A549 (cell line): ENCODE measurements at regions not wholly inside any gene's neighbourhood (a gene's known extent, or its start where the extent isn't known, plus 50 kb on each side); places are given as distances from the start of the nearest gene placed in this dataset.

Source experiments
- ATAC-seq, 2 experiments: fragments of 200-7000 bp in 1 of 2; fragments of >200 bp in 1 of 2; cut with Nextera tagmentation in 1 of 2; cut with Tn5 transposase in 1 of 2; 3 replicates each; pipeline versions ENCODE4 v1.8.0 to v1.9.1; 2018 to 2020; ENCODE audit warnings: mild to moderate bottlenecking in 1 of 2, moderate library complexity in 1 of 2
- CTCF ChIA-PET: fragments of 300-600 bp; sonication (Branson Sonifier 250); formaldehyde crosslinking; extraction: SDS; loops from one replicate; lab custom pipeline; 2021; ENCODE audit warnings: antibody characterized with exemption, inconsistent platforms; lab: Yijun Ruan, JAX
- POLR2A ChIA-PET: fragments of 350-600 bp; formaldehyde crosslinking; extraction: SDS; loops from one replicate; lab custom pipeline; 2021; ENCODE audit warnings: antibody characterized with exemption, inconsistent platforms; lab: Yijun Ruan, JAX
- DNase-seq, 2 experiments: peaks; one replicate each; pipeline versions ENCODE4 v3.0.0 to v3.0.0-alpha.2; 2011 to 2016; ENCODE audit warnings: low read depth in 1 of 2, low spot score in 1 of 2
- FAIRE-seq: peaks from 2 replicates; lab custom pipeline; 2011; peaks lifted over from hg19 to GRCh38; lab: Jason Lieb, UNC
- H3K27ac ChIP-seq, 2 experiments: fragments of >200 bp; sonication (Bioruptor Twin); formaldehyde crosslinking; 3 replicates each; pipeline ENCODE4 v1.5.1; 2016 to 2017
- H3K4me1 ChIP-seq: fragments of >200 bp; sonication (Bioruptor Twin); formaldehyde crosslinking; 3 replicates; pipeline ENCODE4 v1.6.1; 2016
- H3K4me2 ChIP-seq: fragments of >200 bp; sonication (Bioruptor Twin); formaldehyde crosslinking; 3 replicates; pipeline ENCODE4 v1.6.1; 2016
- H3K4me3 ChIP-seq: fragments of >200 bp; sonication (Bioruptor Twin); formaldehyde crosslinking; 3 replicates; pipeline ENCODE4 v1.5.1; 2016
- H3K9me3 ChIP-seq: fragments of >200 bp; sonication (Bioruptor Twin); formaldehyde crosslinking; 3 replicates; pipeline ENCODE4 v1.6.1; 2016
- BHLHE40 ChIP-seq: IDR thresholded peaks from 2 replicates; pipeline ENCODE4 v1.6.1; 2012; ENCODE audit warnings: low read depth, low read length, inconsistent platforms
- CEBPB ChIP-seq, 2 experiments: fragments of >200 bp in 1 of 2; sonication (Bioruptor Twin) in 1 of 2; formaldehyde crosslinking in 1 of 2; IDR thresholded peaks; 2 replicates each; pipeline ENCODE4 v1.6.1; 2012 to 2016
- EHF ChIP-seq: fragments of 250-450 bp; sonication (Bioruptor Pico); IDR thresholded peaks from 2 replicates; pipeline ENCODE4 v1.5.0; 2020; ENCODE audit warnings: mild to moderate bottlenecking
- EP300 ChIP-seq, 2 experiments: fragments of >200 bp; sonication (Bioruptor Twin); formaldehyde crosslinking; IDR thresholded peaks; 2 replicates in 1 of 2; 3 replicates in 1 of 2; pipeline ENCODE4 v1.6.1; 2016 to 2017
- FOSB ChIP-seq: fragments of 250-450 bp; sonication (Bioruptor Pico); IDR thresholded peaks from 2 replicates; pipeline ENCODE4 v1.5.0; 2020; ENCODE audit warnings: mild to moderate bottlenecking, moderate library complexity
- FOXS1 ChIP-seq: fragments of 250-450 bp; sonication (Bioruptor Pico); IDR thresholded peaks from 2 replicates; pipeline ENCODE4 v1.5.0; 2020; ENCODE audit warnings: mild to moderate bottlenecking, moderate library complexity
- HDAC2 ChIP-seq: fragments of 200-600 bp; sonication (generic); IDR thresholded peaks from 2 replicates; pipeline ENCODE4 v1.6.1; 2016
- MAZ ChIP-seq: fragments of 150-350 bp; IDR thresholded peaks from 2 replicates; pipeline ENCODE4 v1.6.1; 2014; ENCODE audit warnings: antibody characterized with exemption, low read depth, low read length, borderline replicate concordance
- MYC ChIP-seq: IDR thresholded peaks from 2 replicates; pipeline ENCODE4 v1.6.1; 2012; ENCODE audit warnings: mild to moderate bottlenecking, inconsistent platforms, low read length, improper control_type of control experiment, borderline replicate concordance
- NR3C1 ChIP-seq: fragments of >200 bp; sonication (Bioruptor Twin); formaldehyde crosslinking; IDR thresholded peaks from 3 replicates; pipeline ENCODE4 v1.6.1; 2017
- POLR2A ChIP-seq: IDR thresholded peaks from 2 replicates; pipeline ENCODE4 v1.6.1; 2012; ENCODE audit warnings: mild to moderate bottlenecking, low read length
- POLR2AphosphoS2 ChIP-seq: conservative IDR thresholded peaks from 2 replicates; pipeline ENCODE4 v1.6.1; 2012; ENCODE audit warnings: low read length, improper control_type of control experiment, inconsistent platforms
- RARB ChIP-seq: fragments of 250-450 bp; sonication (Bioruptor Pico); IDR thresholded peaks from 2 replicates; pipeline ENCODE4 v1.8.0; 2021; ENCODE audit warnings: mild to moderate bottlenecking, moderate library complexity
- RFX5 ChIP-seq: fragments of 450-650 bp; IDR thresholded peaks from 2 replicates; pipeline ENCODE4 v1.7.1; 2014; ENCODE audit warnings: antibody characterized with exemption, mild to moderate bottlenecking, moderate library complexity
- WGBS: methylation state at CpG from one replicate; pipeline ENCODE4 v1.1.6; 2017; ENCODE audit errors: missing lambda C conversion rate; 5-methylcytosine and 5-hydroxymethylcytosine counted together
- TF ChIP-seq, protein P1 (sequence below): IDR thresholded peaks from 2 replicates; pipeline ENCODE4 v1.6.1; 2012; ENCODE audit warnings: low read depth, borderline replicate concordance
- TF ChIP-seq, protein P2 (sequence below): fragments of >200 bp; sonication (Bioruptor Twin); formaldehyde crosslinking; IDR thresholded peaks from 2 replicates; pipeline ENCODE4 v1.6.1; 2016
- TF ChIP-seq, protein P3 (sequence below): fragments of 250-450 bp; sonication (Bioruptor Pico); IDR thresholded peaks from 2 replicates; pipeline ENCODE4 v1.5.0; 2021; ENCODE audit warnings: mild to moderate bottlenecking, moderate library complexity, borderline replicate concordance
- TF ChIP-seq, protein P4 (sequence below): fragments of 150-350 bp; IDR thresholded peaks from 2 replicates; pipeline ENCODE4 v1.6.1; 2014; ENCODE audit warnings: low read depth, mild to moderate bottlenecking, low read length
- TF ChIP-seq, protein P5 (sequence below): fragments of >200 bp; sonication (Bioruptor Twin); formaldehyde crosslinking; IDR thresholded peaks from 3 replicates; pipeline ENCODE4 v1.6.1; 2016

DNA sequence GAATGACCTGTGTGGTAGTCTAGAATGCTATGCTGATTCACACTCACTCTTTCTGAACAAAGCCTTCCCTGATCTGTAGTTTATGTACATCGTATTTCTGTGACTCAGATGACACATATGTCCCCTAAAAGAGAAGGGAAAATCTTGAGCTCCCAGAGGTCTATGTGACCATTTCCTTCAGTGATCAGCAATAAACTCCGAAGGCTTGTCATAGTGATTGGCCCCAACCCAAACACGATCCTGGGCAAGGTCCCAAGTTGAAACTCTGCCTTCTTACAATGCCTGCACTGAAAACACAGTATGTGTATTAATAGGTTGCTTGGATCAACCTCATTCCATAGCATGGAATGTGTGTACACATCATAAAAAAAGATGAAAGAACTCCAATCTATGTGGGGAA, 685.8 kb downstream of the MAT2B start:
- ChIA-PET POLR2A (no interaction called here), CTCF (no interaction called here)
- no peak overlapping the region for H3K4me3 ChIP-seq
- TF ChIP-seq, protein P1, sequence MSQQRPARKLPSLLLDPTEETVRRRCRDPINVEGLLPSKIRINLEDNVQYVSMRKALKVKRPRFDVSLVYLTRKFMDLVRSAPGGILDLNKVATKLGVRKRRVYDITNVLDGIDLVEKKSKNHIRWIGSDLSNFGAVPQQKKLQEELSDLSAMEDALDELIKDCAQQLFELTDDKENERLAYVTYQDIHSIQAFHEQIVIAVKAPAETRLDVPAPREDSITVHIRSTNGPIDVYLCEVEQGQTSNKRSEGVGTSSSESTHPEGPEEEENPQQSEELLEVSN: no peak
- TF ChIP-seq, protein P2, sequence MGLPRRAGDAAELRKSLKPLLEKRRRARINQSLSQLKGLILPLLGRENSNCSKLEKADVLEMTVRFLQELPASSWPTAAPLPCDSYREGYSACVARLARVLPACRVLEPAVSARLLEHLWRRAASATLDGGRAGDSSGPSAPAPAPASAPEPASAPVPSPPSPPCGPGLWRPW: no peak
- no peak for TF ChIP-seq POLR2A
- no peak for TF ChIP-seq NR3C1
- TF ChIP-seq MAZ: no peak
- no peak for TF ChIP-seq MYC
- no peak for TF ChIP-seq RARB (CRISPR knock-in tag)
- H3K27ac ChIP-seq: no peak overlapping the region
- H3K9me3 ChIP-seq: no peaks in the 10 kb centered on the region
- no peak for ATAC-seq
- H3K4me2 ChIP-seq: no peak overlapping the region
- FAIRE-seq: no peak
- no peak for DNase-seq
- WGBS: 4% methylated on average over 3 of the region's 3 CpGs
- H3K4me1 ChIP-seq: no peaks in the 10 kb centered on the region

DNA sequence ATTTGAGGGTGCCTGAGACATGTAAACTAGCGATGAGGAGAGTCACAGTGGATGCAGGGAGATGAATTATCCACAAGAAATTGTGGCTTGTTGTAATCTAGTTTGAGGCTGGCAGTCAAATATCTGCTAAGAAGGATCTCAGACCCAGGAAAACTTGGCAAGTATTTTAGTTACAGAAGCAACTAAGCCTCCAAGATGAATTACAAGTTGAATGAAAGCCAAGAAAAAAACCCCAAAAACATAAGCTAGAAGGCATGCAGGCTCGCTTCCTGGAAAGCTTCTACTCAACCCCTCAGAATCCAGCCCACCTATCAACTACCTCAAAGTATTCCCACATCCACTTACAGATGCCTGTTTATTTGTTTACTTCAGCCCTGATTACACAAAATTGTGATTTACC, 696.9 kb downstream of the MAT2B start:
- ChIA-PET POLR2A (no interaction called here), CTCF (no interaction called here)
- no peak for FAIRE-seq
- no peak for ATAC-seq
- DNase-seq: no peak
- no peak overlapping the region for H3K27ac ChIP-seq
- TF ChIP-seq BHLHE40: no peak
- TF ChIP-seq EP300 (IDR thresholded peaks at IDR 0.05): no peak
- no peak for TF ChIP-seq FOSB
- no peaks in the 10 kb centered on the region for H3K4me1 ChIP-seq
- no peaks in the 10 kb centered on the region for H3K9me3 ChIP-seq
- 4% methylated on average over 2 of the region's 2 CpGs for WGBS
- H3K4me2 ChIP-seq: no peak overlapping the region
- H3K4me3 ChIP-seq: no peak overlapping the region

DNA sequence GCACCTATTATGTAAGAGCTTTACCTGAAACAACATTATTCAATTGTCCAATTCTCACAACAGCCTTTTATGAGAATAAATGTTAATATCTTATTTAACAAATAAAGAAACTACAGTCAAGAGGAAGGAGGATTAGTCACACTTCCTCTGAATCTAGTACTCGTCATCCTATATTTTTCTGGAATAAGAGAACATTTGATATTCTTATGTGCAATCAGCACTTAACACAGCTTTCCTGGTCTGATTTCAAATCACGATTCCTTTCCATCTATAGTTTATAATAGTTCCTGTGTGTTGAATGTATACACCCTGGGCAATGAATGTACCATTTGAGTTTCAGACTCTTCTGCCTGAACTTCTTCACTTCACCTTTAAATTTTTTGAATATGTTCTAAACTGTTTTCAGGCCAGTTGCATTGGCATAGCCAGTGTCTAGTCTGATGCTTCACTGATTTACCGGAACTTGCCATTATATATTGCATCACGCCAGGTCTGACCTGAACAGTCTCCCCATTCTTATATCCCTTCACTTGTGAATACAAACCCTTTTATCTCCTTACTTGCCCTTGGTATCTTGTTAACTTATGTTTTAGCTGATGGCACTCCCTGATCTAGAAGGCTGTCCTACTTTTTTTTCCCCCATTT, 698.3 kb downstream of the MAT2B start:
- H3K9me3 ChIP-seq: no peaks in the 10 kb centered on the region
- FAIRE-seq: no peak
- CTCF ChIA-PET: no interaction called here
- H3K4me1 ChIP-seq: no peaks in the 10 kb centered on the region
- TF ChIP-seq, protein P3, sequence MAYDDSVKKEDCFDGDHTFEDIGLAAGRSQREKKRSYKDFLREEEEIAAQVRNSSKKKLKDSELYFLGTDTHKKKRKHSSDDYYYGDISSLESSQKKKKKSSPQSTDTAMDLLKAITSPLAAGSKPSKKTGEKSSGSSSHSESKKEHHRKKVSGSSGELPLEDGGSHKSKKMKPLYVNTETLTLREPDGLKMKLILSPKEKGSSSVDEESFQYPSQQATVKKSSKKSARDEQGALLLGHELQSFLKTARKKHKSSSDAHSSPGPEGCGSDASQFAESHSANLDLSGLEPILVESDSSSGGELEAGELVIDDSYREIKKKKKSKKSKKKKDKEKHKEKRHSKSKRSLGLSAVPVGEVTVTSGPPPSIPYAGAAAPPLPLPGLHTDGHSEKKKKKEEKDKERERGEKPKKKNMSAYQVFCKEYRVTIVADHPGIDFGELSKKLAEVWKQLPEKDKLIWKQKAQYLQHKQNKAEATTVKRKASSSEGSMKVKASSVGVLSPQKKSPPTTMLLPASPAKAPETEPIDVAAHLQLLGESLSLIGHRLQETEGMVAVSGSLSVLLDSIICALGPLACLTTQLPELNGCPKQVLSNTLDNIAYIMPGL (CRISPR knock-in tag): no peak
- TF ChIP-seq RFX5: no peak
- no peak for TF ChIP-seq EHF (CRISPR knock-in tag)
- TF ChIP-seq CEBPB (IDR thresholded peaks at IDR 0.05): no peak
- TF ChIP-seq HDAC2: no peak
- no peak for TF ChIP-seq FOXS1 (CRISPR knock-in tag)
- TF ChIP-seq, protein P4, sequence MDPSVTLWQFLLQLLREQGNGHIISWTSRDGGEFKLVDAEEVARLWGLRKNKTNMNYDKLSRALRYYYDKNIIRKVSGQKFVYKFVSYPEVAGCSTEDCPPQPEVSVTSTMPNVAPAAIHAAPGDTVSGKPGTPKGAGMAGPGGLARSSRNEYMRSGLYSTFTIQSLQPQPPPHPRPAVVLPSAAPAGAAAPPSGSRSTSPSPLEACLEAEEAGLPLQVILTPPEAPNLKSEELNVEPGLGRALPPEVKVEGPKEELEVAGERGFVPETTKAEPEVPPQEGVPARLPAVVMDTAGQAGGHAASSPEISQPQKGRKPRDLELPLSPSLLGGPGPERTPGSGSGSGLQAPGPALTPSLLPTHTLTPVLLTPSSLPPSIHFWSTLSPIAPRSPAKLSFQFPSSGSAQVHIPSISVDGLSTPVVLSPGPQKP: no peak
- no peak for TF ChIP-seq POLR2AphosphoS2
- TF ChIP-seq, protein P5, sequence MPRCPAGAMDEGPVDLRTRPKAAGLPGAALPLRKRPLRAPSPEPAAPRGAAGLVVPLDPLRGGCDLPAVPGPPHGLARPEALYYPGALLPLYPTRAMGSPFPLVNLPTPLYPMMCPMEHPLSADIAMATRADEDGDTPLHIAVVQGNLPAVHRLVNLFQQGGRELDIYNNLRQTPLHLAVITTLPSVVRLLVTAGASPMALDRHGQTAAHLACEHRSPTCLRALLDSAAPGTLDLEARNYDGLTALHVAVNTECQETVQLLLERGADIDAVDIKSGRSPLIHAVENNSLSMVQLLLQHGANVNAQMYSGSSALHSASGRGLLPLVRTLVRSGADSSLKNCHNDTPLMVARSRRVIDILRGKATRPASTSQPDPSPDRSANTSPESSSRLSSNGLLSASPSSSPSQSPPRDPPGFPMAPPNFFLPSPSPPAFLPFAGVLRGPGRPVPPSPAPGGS: no peak
- DNase-seq: no peak
- whole genome bisulfite sequencing: 11% methylated on average over 4 of the region's 4 CpGs
- POLR2A ChIA-PET: no interaction called here
- H3K4me2 ChIP-seq: no peak overlapping the region
- H3K27ac ChIP-seq: no peak overlapping the region
- no peak overlapping the region for H3K4me3 ChIP-seq
- ATAC-seq: no peak
